Body of pancreas (tissue), 4 donors: ENCODE measurements at regions not wholly inside any gene's neighbourhood (a gene's known extent, or its start where the extent isn't known, plus 50 kb on each side); places are given as distances from the start of the nearest gene placed in this dataset.

Experiments used
- CTCF ChIP-seq, 7 experiments: fragments of 450-650 bp in 4 of 7; fragments of 200-600 bp in 3 of 7; sonication (generic) in 3 of 7; IDR thresholded peaks; one replicate each; pipeline ENCODE4 v1.5.1; 2016 to 2019; ENCODE audit warnings: antibody characterized with exemption in 7 of 7
- POLR2A ChIP-seq, 3 donors: fragments of 450-650 bp; IDR thresholded peaks; one replicate each; pipeline ENCODE4 v1.6.1; 2016; ENCODE audit warnings: antibody characterized with exemption in 3 of 3, mild to moderate bottlenecking in 2 of 3

- no peak for TF ChIP-seq CTCF (IDR thresholded peaks at IDR 0.05)
- TF ChIP-seq POLR2A (IDR thresholded peaks at IDR 0.05), result no peak
Measured at GRCh38 chr21:38072489-38072888, 156.2 kb upstream of the KCNJ6 start.
